ENCODE measurements at regions not wholly inside any gene's neighbourhood (a gene's known extent, or its start where the extent isn't known, plus 50 kb on each side); places are given as distances from the start of the nearest gene placed in this dataset.
A peak's percentile ranks its signal among the peaks of the same experiment; 100 is the strongest.

DNA sequence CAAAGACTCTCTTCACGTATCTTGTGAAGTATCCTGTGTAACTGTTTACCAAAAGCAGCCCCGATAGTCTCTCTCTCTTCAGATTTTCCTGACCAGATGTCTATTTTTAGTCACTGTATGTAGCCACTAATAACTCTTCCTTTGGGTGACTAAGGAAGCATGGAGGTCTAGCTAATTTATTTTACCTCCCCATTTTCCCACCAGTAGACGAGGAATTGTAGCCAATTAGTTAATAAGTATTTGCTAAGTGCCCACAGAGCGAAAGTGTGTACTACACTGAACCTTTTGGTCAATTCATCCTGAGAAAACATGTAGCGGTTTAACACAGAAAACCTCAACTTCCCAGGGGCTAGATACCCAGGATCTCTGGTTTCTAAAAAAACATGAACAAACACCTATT lies 180.6 kb downstream of the TBX18 start:
- Histone ChIP-seq H3K4me3 (ENCODE audit: low read depth, low read length) (no peak overlapping the region), H3K36me3 (ENCODE audit: control insufficient read depth, insufficient read depth, low read length) (no peaks in the 10 kb centered on the region), H3K27me3 (ENCODE audit: control insufficient read depth, insufficient read depth, low read length) (no peaks in the 10 kb centered on the region)
- TF ChIP-seq, protein P1, sequence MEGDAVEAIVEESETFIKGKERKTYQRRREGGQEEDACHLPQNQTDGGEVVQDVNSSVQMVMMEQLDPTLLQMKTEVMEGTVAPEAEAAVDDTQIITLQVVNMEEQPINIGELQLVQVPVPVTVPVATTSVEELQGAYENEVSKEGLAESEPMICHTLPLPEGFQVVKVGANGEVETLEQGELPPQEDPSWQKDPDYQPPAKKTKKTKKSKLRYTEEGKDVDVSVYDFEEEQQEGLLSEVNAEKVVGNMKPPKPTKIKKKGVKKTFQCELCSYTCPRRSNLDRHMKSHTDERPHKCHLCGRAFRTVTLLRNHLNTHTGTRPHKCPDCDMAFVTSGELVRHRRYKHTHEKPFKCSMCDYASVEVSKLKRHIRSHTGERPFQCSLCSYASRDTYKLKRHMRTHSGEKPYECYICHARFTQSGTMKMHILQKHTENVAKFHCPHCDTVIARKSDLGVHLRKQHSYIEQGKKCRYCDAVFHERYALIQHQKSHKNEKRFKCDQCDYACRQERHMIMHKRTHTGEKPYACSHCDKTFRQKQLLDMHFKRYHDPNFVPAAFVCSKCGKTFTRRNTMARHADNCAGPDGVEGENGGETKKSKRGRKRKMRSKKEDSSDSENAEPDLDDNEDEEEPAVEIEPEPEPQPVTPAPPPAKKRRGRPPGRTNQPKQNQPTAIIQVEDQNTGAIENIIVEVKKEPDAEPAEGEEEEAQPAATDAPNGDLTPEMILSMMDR (IDR thresholded peaks at IDR 0.05; ENCODE audit: insufficient read depth, low read length, severe bottlenecking) = no peak
- DNase-seq (ENCODE audit: low read depth) = no peak
- FAIRE-seq = no peak

DNA sequence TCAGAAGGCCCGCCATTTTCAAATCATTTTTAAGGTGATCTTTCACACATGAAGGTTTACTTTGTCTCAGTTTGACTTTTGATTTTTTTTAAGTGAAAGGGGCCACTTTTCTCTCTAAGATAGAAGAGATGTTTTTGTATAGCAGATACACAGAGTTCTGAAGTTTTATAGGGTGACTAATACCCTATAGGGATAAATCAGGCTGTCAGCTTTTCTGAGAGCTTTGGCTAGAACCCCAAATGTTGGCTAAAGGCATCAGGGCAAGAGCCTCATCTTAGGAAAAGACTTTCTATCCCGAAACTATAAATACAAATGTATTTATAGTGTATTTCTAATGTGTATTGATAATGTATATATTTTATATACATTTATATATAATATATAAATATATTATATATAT lies 181.4 kb downstream of the TBX18 start:
- no peaks in the 10 kb centered on the region for H3K36me3 ChIP-seq (ENCODE audit: control insufficient read depth, insufficient read depth, low read length)

DNA sequence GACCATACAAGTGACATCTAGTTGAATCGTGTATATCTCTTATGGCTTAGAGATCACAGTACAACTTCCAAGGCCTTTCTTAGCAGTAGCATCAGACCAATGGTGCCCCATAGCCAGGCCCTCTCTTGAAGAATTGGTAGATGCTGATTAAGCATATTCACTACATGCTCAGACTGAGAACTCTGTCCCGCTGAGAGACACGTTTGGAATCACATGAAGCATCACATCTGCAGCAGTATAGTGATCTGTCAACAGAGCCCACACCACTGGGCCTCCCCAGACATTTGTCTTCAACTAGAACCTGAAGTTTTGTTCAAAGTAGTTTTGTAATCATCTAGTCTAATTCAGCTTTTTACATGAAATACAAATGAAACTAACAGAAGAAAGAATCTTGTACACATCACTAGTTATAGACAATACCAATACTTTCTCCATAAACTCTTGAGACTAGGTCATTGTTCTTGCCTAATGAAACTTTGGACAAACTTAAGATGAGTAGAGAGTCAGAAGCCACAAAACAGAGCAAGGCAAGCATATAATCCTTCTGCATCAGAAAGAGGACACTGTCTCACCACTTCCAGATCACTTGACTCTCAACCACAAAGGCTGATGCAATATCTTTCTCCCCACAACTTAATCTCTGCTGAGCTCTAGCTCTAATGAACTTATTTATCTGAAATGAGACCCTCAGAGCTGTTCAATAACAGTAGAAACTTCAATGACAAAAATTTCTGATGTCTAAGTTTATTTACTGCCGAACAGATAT lies 182.7 kb downstream of the TBX18 start:
- Histone ChIP-seq H3K36me3 (ENCODE audit: control insufficient read depth, insufficient read depth, low read length) (no peaks in the 10 kb centered on the region), H3K4me3 (ENCODE audit: low read depth, low read length) (no peak overlapping the region), H3K27me3 (ENCODE audit: control insufficient read depth, insufficient read depth, low read length) (no peaks in the 10 kb centered on the region)
- TF ChIP-seq, protein P1 (IDR thresholded peaks at IDR 0.05; ENCODE audit: insufficient read depth, low read length, severe bottlenecking) = no peak
- DNase-seq (ENCODE audit: low read depth) (peak; percentile 38), FAIRE-seq (no peak)

More for the DNA sequence above, 181.4 kb downstream of the TBX18 start:
- DNase-seq (ENCODE audit: low read depth) (no peak), FAIRE-seq (no peak)
- Histone ChIP-seq H3K4me3 (ENCODE audit: low read depth, low read length) (no peak overlapping the region), H3K27me3 (ENCODE audit: control insufficient read depth, insufficient read depth, low read length) (no peaks in the 10 kb centered on the region)
- TF ChIP-seq, protein P1 (IDR thresholded peaks at IDR 0.05; ENCODE audit: insufficient read depth, low read length, severe bottlenecking) = no peak

DNA sequence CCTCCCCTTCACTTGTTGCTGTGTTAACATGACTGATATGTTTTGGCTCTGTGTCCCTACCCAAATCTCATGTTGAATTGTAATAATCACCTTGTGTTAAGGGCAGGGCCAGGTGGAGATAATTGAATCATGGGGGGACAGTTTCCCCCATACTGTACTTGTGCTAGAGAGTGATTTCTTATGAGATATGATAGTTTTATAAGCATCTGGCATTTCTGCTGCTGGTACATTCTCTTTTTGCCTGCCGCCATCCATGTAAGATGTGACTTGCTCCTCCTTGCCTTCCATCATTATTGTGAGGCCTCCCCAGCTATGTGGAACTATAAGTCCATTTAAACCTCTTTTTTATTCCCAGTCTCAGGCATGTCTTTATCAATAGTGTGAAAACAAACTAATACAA lies 185.0 kb downstream of the TBX18 start:
- Histone ChIP-seq H3K27me3 (ENCODE audit: control insufficient read depth, insufficient read depth, low read length) (no peaks in the 10 kb centered on the region), H3K4me3 (ENCODE audit: low read depth, low read length) (no peak overlapping the region), H3K36me3 (ENCODE audit: control insufficient read depth, insufficient read depth, low read length) (no peaks in the 10 kb centered on the region)
- FAIRE-seq = no peak
- DNase-seq (ENCODE audit: low read depth) = no peak
- TF ChIP-seq, protein P1 (IDR thresholded peaks at IDR 0.05; ENCODE audit: insufficient read depth, low read length, severe bottlenecking) = no peak

DNA sequence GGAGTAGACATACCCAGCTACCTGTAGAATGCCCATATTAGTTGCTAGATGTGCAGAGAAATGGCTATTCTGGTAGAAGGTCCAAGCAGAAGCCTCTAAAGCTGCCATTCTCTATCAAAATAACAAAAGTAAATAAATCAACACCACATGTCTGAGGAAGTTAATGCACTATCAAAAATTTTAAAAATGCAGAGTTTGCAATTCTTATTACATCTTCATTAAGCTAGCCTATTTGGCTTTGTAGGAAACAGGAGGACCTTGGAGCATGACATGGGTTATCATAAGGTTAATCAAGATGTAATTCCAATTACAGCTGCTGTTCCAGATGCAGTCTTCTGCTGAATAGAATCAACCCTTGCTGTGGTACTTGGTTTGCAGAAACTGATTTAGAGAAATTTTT lies 188.4 kb downstream of the TBX18 start:
- FAIRE-seq (no peak), DNase-seq (ENCODE audit: low read depth) (no peak)
- TF ChIP-seq, protein P1 (IDR thresholded peaks at IDR 0.05; ENCODE audit: insufficient read depth, low read length, severe bottlenecking) = no peak
- Histone ChIP-seq H3K27me3 (ENCODE audit: control insufficient read depth, insufficient read depth, low read length) (no peaks in the 10 kb centered on the region), H3K36me3 (ENCODE audit: control insufficient read depth, insufficient read depth, low read length) (no peaks in the 10 kb centered on the region), H3K4me3 (ENCODE audit: low read depth, low read length) (no peak overlapping the region)

DNA sequence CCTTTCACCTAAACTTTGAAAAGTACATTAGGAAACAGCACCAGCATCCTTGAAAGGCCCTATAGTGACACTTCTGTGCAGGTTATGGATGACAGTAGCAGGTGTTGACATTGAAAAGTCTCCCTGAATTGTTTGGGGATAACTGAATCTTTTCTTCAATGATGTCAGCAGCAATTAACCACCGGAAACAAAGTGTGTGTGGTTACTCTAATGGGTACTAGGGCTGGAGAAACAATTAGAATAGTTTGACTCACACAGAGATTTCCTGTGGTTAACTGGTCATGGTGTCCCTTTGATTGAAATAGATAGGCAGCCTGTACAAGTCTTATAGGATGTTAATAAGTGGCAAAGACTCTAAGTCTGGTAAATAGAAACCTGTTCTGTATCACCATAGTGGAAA lies 189.1 kb downstream of the TBX18 start:
- Histone ChIP-seq H3K4me3 (ENCODE audit: low read depth, low read length) (no peak overlapping the region), H3K27me3 (ENCODE audit: control insufficient read depth, insufficient read depth, low read length) (no peaks in the 10 kb centered on the region), H3K36me3 (ENCODE audit: control insufficient read depth, insufficient read depth, low read length) (no peaks in the 10 kb centered on the region)
- TF ChIP-seq, protein P1 (IDR thresholded peaks at IDR 0.05; ENCODE audit: insufficient read depth, low read length, severe bottlenecking) = no peak
- DNase-seq (ENCODE audit: low read depth) (peak; percentile 51), FAIRE-seq (no peak)

Data from bronchial epithelial cell (primary cell).